ENCODE measurements at regions not wholly inside any gene's neighbourhood (a gene's known extent, or its start where the extent isn't known, plus 50 kb on each side); places are given as distances from the start of the nearest gene placed in this dataset.

DNA sequence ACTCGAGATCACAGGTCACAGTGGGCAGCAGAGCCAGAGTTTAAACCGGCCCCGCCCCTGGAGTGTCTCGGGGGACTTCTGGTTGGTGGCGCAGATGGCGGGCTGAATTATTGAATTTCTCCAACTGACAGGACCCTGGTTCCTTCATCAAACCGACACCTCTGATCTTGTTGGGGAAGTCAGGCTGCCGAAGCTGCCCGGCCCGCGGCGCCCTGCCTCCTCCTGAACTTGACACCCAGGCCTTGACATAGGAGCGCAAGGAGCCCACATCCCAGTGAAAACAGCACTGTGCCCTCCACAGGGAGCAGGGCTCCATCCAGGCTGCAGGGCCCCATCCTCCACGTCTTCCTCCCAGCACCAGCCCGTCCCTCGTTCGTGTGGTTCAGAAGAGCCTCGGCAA, 105.2 kb downstream of the OLFM1 start:
- TF ChIP-seq POLR2AphosphoS5 (IDR thresholded peaks at IDR 0.05; ENCODE audit: low read depth, low read length) = no peak
- TF ChIP-seq, protein P1, sequence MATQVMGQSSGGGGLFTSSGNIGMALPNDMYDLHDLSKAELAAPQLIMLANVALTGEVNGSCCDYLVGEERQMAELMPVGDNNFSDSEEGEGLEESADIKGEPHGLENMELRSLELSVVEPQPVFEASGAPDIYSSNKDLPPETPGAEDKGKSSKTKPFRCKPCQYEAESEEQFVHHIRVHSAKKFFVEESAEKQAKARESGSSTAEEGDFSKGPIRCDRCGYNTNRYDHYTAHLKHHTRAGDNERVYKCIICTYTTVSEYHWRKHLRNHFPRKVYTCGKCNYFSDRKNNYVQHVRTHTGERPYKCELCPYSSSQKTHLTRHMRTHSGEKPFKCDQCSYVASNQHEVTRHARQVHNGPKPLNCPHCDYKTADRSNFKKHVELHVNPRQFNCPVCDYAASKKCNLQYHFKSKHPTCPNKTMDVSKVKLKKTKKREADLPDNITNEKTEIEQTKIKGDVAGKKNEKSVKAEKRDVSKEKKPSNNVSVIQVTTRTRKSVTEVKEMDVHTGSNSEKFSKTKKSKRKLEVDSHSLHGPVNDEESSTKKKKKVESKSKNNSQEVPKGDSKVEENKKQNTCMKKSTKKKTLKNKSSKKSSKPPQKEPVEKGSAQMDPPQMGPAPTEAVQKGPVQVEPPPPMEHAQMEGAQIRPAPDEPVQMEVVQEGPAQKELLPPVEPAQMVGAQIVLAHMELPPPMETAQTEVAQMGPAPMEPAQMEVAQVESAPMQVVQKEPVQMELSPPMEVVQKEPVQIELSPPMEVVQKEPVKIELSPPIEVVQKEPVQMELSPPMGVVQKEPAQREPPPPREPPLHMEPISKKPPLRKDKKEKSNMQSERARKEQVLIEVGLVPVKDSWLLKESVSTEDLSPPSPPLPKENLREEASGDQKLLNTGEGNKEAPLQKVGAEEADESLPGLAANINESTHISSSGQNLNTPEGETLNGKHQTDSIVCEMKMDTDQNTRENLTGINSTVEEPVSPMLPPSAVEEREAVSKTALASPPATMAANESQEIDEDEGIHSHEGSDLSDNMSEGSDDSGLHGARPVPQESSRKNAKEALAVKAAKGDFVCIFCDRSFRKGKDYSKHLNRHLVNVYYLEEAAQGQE (IDR thresholded peaks at IDR 0.05; ENCODE audit: insufficient read depth in 1 of 2, low read depth in 2 of 2, low read length in 2 of 2) = no peak
- TF ChIP-seq SIN3A (IDR thresholded peaks at IDR 0.05; ENCODE audit: borderline replicate concordance, insufficient read depth, low read length) = no peak
- TF ChIP-seq FOXP2 (optimal IDR thresholded peaks at IDR 0.05; ENCODE audit: borderline replicate concordance, extremely low read depth, extremely low read length, insufficient read depth) = no peak
- no peak for TF ChIP-seq TAF1 (IDR thresholded peaks at IDR 0.05; ENCODE audit: borderline replicate concordance, insufficient read depth, low read length)
